ENCODE measurements at regions not wholly inside any gene's neighbourhood (a gene's known extent, or its start where the extent isn't known, plus 50 kb on each side); places are given as distances from the start of the nearest gene placed in this dataset.
A peak's percentile ranks its signal among the peaks of the same experiment; 100 is the strongest.

- H3K4me3 ChIP-seq (ENCODE audit: insufficient read depth, low read length): no peak overlapping the region
- H3K9me3 ChIP-seq (ENCODE audit: low read depth, low read length): no peaks in the 10 kb centered on the region
- no peak overlapping the region for H2AFZ ChIP-seq (ENCODE audit: low read length)
- no peak for DNase-seq (ENCODE audit: insufficient read length, low spot score, missing footprints)
- H3K4me2 ChIP-seq (ENCODE audit: insufficient read depth, low read length): no peak overlapping the region
- peaks cover 23% of the 10 kb centered on the region for H3K4me1 ChIP-seq (ENCODE audit: insufficient read depth, low read length)
- H3K36me3 ChIP-seq (ENCODE audit: insufficient read depth, low read length): no peaks in the 10 kb centered on the region
- H3K27ac ChIP-seq (ENCODE audit: low read depth, low read length): no peak overlapping the region
- TF ChIP-seq CTCF (IDR thresholded peaks at IDR 0.05; ENCODE audit: extremely low read depth, low read depth, low read length): no peak
- H3K27me3 ChIP-seq (ENCODE audit: insufficient read depth, low read length): no peaks in the 10 kb centered on the region
- no peaks in the 10 kb centered on the region for H3K79me2 ChIP-seq (ENCODE audit: insufficient read depth, low read length)
- H4K20me1 ChIP-seq (ENCODE audit: insufficient read depth, low read length): no peaks in the 10 kb centered on the region
Observed at GRCh38 chr5:74519679-74520078, 120.8 kb downstream of the ENC1 start.

DNA sequence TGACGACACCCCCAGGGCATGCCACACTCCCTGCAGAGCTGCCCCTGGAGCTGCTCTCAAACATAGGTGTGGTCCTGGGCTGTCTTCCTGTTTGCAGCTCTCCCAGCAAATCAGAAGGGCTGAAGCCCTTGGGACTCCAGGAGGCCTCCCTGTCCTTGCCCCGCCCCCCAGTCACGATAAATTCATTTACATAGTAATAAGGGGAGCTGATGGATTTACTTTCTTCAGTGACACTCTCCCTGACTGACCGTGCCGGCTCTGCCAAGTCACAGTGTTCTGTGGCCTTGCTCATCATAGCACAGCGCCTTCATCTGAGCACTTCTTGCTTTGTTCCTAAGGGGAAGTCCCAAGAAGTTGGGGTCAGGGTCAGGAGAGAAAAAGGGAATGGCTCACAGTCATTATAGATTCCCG lies 121.4 kb downstream of the ENC1 start:
- H3K4me3 ChIP-seq (ENCODE audit: insufficient read depth, low read length): no peak overlapping the region
- no peak overlapping the region for H3K4me2 ChIP-seq (ENCODE audit: insufficient read depth, low read length)
- peaks cover 23% of the 10 kb centered on the region for H3K4me1 ChIP-seq (ENCODE audit: insufficient read depth, low read length)
- no peak overlapping the region for H3K27ac ChIP-seq (ENCODE audit: low read depth, low read length)
- H4K20me1 ChIP-seq (ENCODE audit: insufficient read depth, low read length): no peaks in the 10 kb centered on the region
- no peaks in the 10 kb centered on the region for H3K79me2 ChIP-seq (ENCODE audit: insufficient read depth, low read length)
- H3K36me3 ChIP-seq (ENCODE audit: insufficient read depth, low read length): no peaks in the 10 kb centered on the region
- no peak overlapping the region for H2AFZ ChIP-seq (ENCODE audit: low read length)
- no peaks in the 10 kb centered on the region for H3K27me3 ChIP-seq (ENCODE audit: insufficient read depth, low read length)
- no peak for TF ChIP-seq CTCF (IDR thresholded peaks at IDR 0.05; ENCODE audit: extremely low read depth, low read depth, low read length)
- DNase-seq (ENCODE audit: insufficient read length, low spot score, missing footprints): no peak
- no peaks in the 10 kb centered on the region for H3K9me3 ChIP-seq (ENCODE audit: low read depth, low read length)

DNA sequence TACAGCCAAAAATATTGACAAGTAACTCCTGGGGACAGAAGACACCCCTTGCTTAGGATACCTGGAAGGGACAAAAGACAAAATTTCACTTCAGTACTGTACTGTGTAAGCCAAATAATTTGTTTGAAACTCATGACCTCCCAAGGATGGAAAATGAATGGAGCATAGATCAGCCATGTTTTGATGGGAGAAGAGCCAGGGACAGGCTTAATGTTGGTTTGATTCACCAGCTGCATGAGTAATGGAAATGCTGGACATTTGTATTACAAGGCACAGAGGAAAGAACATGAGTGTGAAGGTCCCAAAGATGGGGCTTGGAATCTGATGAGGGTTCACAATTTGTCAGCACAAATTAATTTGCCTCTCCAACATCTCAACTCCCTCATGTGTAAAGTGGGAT lies 122.8 kb downstream of the ENC1 start:
- peak overlapping the region; percentile 1 for H3K4me2 ChIP-seq (ENCODE audit: insufficient read depth, low read length)
- DNase-seq (ENCODE audit: insufficient read length, low spot score, missing footprints): peak; percentile 91
- H3K4me1 ChIP-seq (ENCODE audit: insufficient read depth, low read length): peaks cover 23% of the 10 kb centered on the region
- H3K27me3 ChIP-seq (ENCODE audit: insufficient read depth, low read length): no peaks in the 10 kb centered on the region
- H3K4me3 ChIP-seq (ENCODE audit: insufficient read depth, low read length): no peak overlapping the region
- H3K9me3 ChIP-seq (ENCODE audit: low read depth, low read length): no peaks in the 10 kb centered on the region
- H3K27ac ChIP-seq (ENCODE audit: low read depth, low read length): peak overlapping the region; percentile 45
- peak overlapping the region; percentile 43 for H2AFZ ChIP-seq (ENCODE audit: low read length)
- TF ChIP-seq CTCF (IDR thresholded peaks at IDR 0.05; ENCODE audit: extremely low read depth, low read depth, low read length): no peak
- no peaks in the 10 kb centered on the region for H3K79me2 ChIP-seq (ENCODE audit: insufficient read depth, low read length)
- no peaks in the 10 kb centered on the region for H4K20me1 ChIP-seq (ENCODE audit: insufficient read depth, low read length)
- no peaks in the 10 kb centered on the region for H3K36me3 ChIP-seq (ENCODE audit: insufficient read depth, low read length)

- Histone ChIP-seq H2AFZ (ENCODE audit: low read length) (no peak overlapping the region), H3K27me3 (ENCODE audit: insufficient read depth, low read length) (no peaks in the 10 kb centered on the region), H3K4me2 (ENCODE audit: insufficient read depth, low read length) (no peak overlapping the region), H3K36me3 (ENCODE audit: insufficient read depth, low read length) (no peaks in the 10 kb centered on the region), H3K4me3 (ENCODE audit: insufficient read depth, low read length) (no peak overlapping the region), H4K20me1 (ENCODE audit: insufficient read depth, low read length) (no peaks in the 10 kb centered on the region), H3K9me3 (ENCODE audit: low read depth, low read length) (no peaks in the 10 kb centered on the region), H3K27ac (ENCODE audit: low read depth, low read length) (no peak overlapping the region), H3K79me2 (ENCODE audit: insufficient read depth, low read length) (no peaks in the 10 kb centered on the region), H3K4me1 (ENCODE audit: insufficient read depth, low read length) (peaks cover 23% of the 10 kb centered on the region)
- no peak for TF ChIP-seq CTCF (IDR thresholded peaks at IDR 0.05; ENCODE audit: extremely low read depth, low read depth, low read length)
- DNase-seq (ENCODE audit: insufficient read length, low spot score, missing footprints): no peak
Observed at GRCh38 chr5:74516211-74516636, 124.3 kb downstream of the ENC1 start.
